ENCODE measurements at regions not wholly inside any gene's neighbourhood (a gene's known extent, or its start where the extent isn't known, plus 50 kb on each side); places are given as distances from the start of the nearest gene placed in this dataset.
A peak's percentile ranks its signal among the peaks of the same experiment; 100 is the strongest.

GRCh38 chr1:222095606-222096475 lies 354.0 kb upstream of the DUSP10 start:
- CTCF ChIA-PET, result interaction anchor here (0.5 to 2.8 kb wide), 12 partner anchors 9 to 1319 kb away, joined by 3 to 17 read pairs (median 4); no protein-coding TSS in a partner anchor

More at GRCh38 chr1:222095606-222096475, 354.0 kb upstream of the DUSP10 start:
- H3K4me3 ChIP-seq (ENCODE audit: low read depth, low read length), result no peak overlapping the region
- H3K9me3 ChIP-seq (ENCODE audit: control insufficient read depth, insufficient read depth, low read depth, low read length), result no peaks in the 10 kb centered on the region
- TF ChIP-seq ZNF37A (tag by site-specific recombination; IDR thresholded peaks at IDR 0.05) (no peak), ZNF664 (tag by site-specific recombination; IDR thresholded peaks at IDR 0.05) (peak; percentile 53; the same call in 1 of the 2 replicates), ZNF585B (tag by site-specific recombination; IDR thresholded peaks at IDR 0.05) (no peak), KLF10 (tag by site-specific recombination; IDR thresholded peaks at IDR 0.05) (no peak), ZNF426 (tag by site-specific recombination; IDR thresholded peaks at IDR 0.05) (no peak), ZSCAN23 (tag by site-specific recombination; IDR thresholded peaks at IDR 0.05) (no peak), ZNF140 (tag by site-specific recombination; IDR thresholded peaks at IDR 0.05) (no peak), ZNF596 (tag by site-specific recombination; IDR thresholded peaks at IDR 0.05) (no peak), KLF9 (tag by site-specific recombination; IDR thresholded peaks at IDR 0.05; ENCODE audit: low read depth) (no peak), CTCF (tag by site-specific recombination; IDR thresholded peaks at IDR 0.05) (0 out of 2 replicates have a peak, but pooled peaks have one; percentile 25), ZNF394 (tag by site-specific recombination; IDR thresholded peaks at IDR 0.05; ENCODE audit: borderline replicate concordance) (no peak), SP7 (tag by site-specific recombination; IDR thresholded peaks at IDR 0.05) (no peak), AEBP2 (tag by site-specific recombination; IDR thresholded peaks at IDR 0.05; ENCODE audit: borderline replicate concordance) (no peak), ZSCAN5A (tag by site-specific recombination; IDR thresholded peaks at IDR 0.05) (no peak), HOXA7 (CRISPR knock-in tag; IDR thresholded peaks at IDR 0.05; ENCODE audit: borderline replicate concordance) (no peak), ZNF169 (tag by site-specific recombination; IDR thresholded peaks at IDR 0.05) (no peak), SP3 (tag by site-specific recombination; IDR thresholded peaks at IDR 0.05) (no peak), ZSCAN30 (tag by site-specific recombination; IDR thresholded peaks at IDR 0.05) (peak; percentile 48; the same call in 1 of the 2 replicates), ZNF48 (tag by site-specific recombination; IDR thresholded peaks at IDR 0.05) (no peak), ZNF692 (tag by site-specific recombination; IDR thresholded peaks at IDR 0.05) (no peak), ZNF341 (tag by site-specific recombination; IDR thresholded peaks at IDR 0.05; ENCODE audit: low read depth) (peak; percentile 62; the same call in 1 of the 2 replicates), ZNF174 (tag by site-specific recombination; IDR thresholded peaks at IDR 0.05) (no peak), ZNF416 (tag by site-specific recombination; IDR thresholded peaks at IDR 0.05) (no peak), ZNF146 (tag by site-specific recombination; IDR thresholded peaks at IDR 0.05) (no peak)
- no peak overlapping the region for H3K27ac ChIP-seq (ENCODE audit: extremely low read depth, low read depth, low read length)
- POLR2A ChIA-PET, result no interaction called here
- no peaks in the 10 kb centered on the region for H3K36me3 ChIP-seq (ENCODE audit: control insufficient read depth in 2 of 2, insufficient read depth in 1 of 2, low read length in 2 of 2)
- H3K4me1 ChIP-seq (ENCODE audit: control insufficient read depth, insufficient read depth, low read length), result no peaks in the 10 kb centered on the region

Data from HEK293 (cell line).